ENCODE measurements at regions not wholly inside any gene's neighbourhood (a gene's known extent, or its start where the extent isn't known, plus 50 kb on each side); places are given as distances from the start of the nearest gene placed in this dataset.

GRCh38 chr10:131617113-131617858 is 283.5 kb upstream of the PPP2R2D start:
- H3K36me3 Mint-ChIP-seq (ENCODE audit: low read depth), result no peaks in the 10 kb centered on the region
- peaks cover 2% of the 10 kb centered on the region for H3K27me3 Mint-ChIP-seq
- no peak overlapping the region for H3K4me3 Mint-ChIP-seq
- no peak overlapping the region for H3K27ac Mint-ChIP-seq
- intact Hi-C loops (cut with micrococcal nuclease), result no loop called here
- H3K4me1 Mint-ChIP-seq (ENCODE audit: low read depth), result no peaks in the 10 kb centered on the region
- no peaks in the 10 kb centered on the region for H3K9me3 Mint-ChIP-seq

GRCh38 chr10:131618587-131619267 is 282.1 kb upstream of the PPP2R2D start:
- Mint-ChIP-seq H3K36me3 (ENCODE audit: low read depth) (no peaks in the 10 kb centered on the region), H3K27me3 (peaks cover 2% of the 10 kb centered on the region)
- intact Hi-C loops (cut with micrococcal nuclease), result no loop called here

DNA sequence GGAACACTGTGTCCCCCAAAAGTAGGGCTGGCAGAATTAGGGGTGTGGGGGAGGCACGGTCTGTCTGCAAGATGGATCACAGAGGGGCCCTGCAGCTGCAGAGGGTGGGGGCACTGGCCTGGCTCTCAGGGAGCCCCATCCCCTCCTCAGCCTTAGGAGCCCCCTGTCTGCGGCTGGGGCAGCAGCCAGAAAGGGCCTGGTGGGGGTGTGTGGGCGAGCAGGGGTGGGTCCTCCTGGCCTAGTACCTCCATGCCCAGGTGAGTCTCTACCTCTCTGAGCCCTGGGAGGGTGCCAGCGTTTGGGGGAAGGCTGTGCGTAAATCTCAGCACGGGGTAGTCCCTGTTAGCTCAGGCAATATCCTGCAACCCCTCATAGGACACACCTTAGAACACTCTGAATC is 280.5 kb upstream of the PPP2R2D start:
- H3K36me3 Mint-ChIP-seq (ENCODE audit: low read depth), result no peaks in the 10 kb centered on the region
- no peaks in the 10 kb centered on the region for H3K4me1 Mint-ChIP-seq (ENCODE audit: low read depth)
- no peaks in the 10 kb centered on the region for H3K27me3 Mint-ChIP-seq
- intact Hi-C loops (cut with micrococcal nuclease), result no loop called here
- peaks cover 4% of the 10 kb centered on the region for H3K9me3 Mint-ChIP-seq
- H3K27ac Mint-ChIP-seq, result no peak overlapping the region
- no peak overlapping the region for H3K4me3 Mint-ChIP-seq

More at GRCh38 chr10:131618587-131619267, 282.1 kb upstream of the PPP2R2D start:
- Mint-ChIP-seq H3K9me3 (no peaks in the 10 kb centered on the region), H3K27ac (no peak overlapping the region), H3K4me1 (ENCODE audit: low read depth) (no peaks in the 10 kb centered on the region), H3K4me3 (no peak overlapping the region)

GRCh38 chr10:131620904-131621303 is 279.9 kb upstream of the PPP2R2D start:
- no peak overlapping the region for H3K4me3 Mint-ChIP-seq
- H3K27ac Mint-ChIP-seq, result no peak overlapping the region
- intact Hi-C loops (cut with micrococcal nuclease), result no loop called here
- H3K4me1 Mint-ChIP-seq (ENCODE audit: low read depth), result no peaks in the 10 kb centered on the region
- H3K9me3 Mint-ChIP-seq, result peaks cover 6% of the 10 kb centered on the region
- H3K27me3 Mint-ChIP-seq, result no peaks in the 10 kb centered on the region
- no peaks in the 10 kb centered on the region for H3K36me3 Mint-ChIP-seq (ENCODE audit: low read depth)

- no peaks in the 10 kb centered on the region for H3K4me1 Mint-ChIP-seq (ENCODE audit: low read depth)
- H3K4me3 Mint-ChIP-seq, result no peak overlapping the region
- intact Hi-C loops (cut with micrococcal nuclease), result no loop called here
- H3K27me3 Mint-ChIP-seq, result no peaks in the 10 kb centered on the region
- H3K36me3 Mint-ChIP-seq (ENCODE audit: low read depth), result no peaks in the 10 kb centered on the region
- H3K9me3 Mint-ChIP-seq, result peaks cover 7% of the 10 kb centered on the region
- no peak overlapping the region for H3K27ac Mint-ChIP-seq
Measured at GRCh38 chr10:131621784-131622624, 278.8 kb upstream of the PPP2R2D start.

- peaks cover 18% of the 10 kb centered on the region for H3K9me3 Mint-ChIP-seq
- H3K4me1 Mint-ChIP-seq (ENCODE audit: low read depth), result no peaks in the 10 kb centered on the region
- intact Hi-C loops (cut with micrococcal nuclease), result no loop called here
Measured at GRCh38 chr10:131625041-131625440, 275.8 kb upstream of the PPP2R2D start.

GRCh38 chr10:131626274-131626673 is 274.5 kb upstream of the PPP2R2D start:
- H3K27ac Mint-ChIP-seq, result no peak overlapping the region
- no peaks in the 10 kb centered on the region for H3K36me3 Mint-ChIP-seq (ENCODE audit: low read depth)
- H3K4me1 Mint-ChIP-seq (ENCODE audit: low read depth), result no peaks in the 10 kb centered on the region
- H3K9me3 Mint-ChIP-seq, result peaks cover 18% of the 10 kb centered on the region
- no peaks in the 10 kb centered on the region for H3K27me3 Mint-ChIP-seq
- intact Hi-C loops (cut with micrococcal nuclease), result no loop called here
- no peak overlapping the region for H3K4me3 Mint-ChIP-seq

More at GRCh38 chr10:131625041-131625440, 275.8 kb upstream of the PPP2R2D start:
- no peaks in the 10 kb centered on the region for H3K27me3 Mint-ChIP-seq
- H3K27ac Mint-ChIP-seq, result no peak overlapping the region
- no peak overlapping the region for H3K4me3 Mint-ChIP-seq
- H3K36me3 Mint-ChIP-seq (ENCODE audit: low read depth), result no peaks in the 10 kb centered on the region

GRCh38 chr10:131629026-131629770 is 271.6 kb upstream of the PPP2R2D start:
- Mint-ChIP-seq H3K4me1 (ENCODE audit: low read depth) (no peaks in the 10 kb centered on the region), H3K4me3 (no peak overlapping the region), H3K27me3 (peaks cover 1% of the 10 kb centered on the region), H3K27ac (no peak overlapping the region), H3K9me3 (peaks cover 18% of the 10 kb centered on the region), H3K36me3 (ENCODE audit: low read depth) (no peaks in the 10 kb centered on the region)
- intact Hi-C loops (cut with micrococcal nuclease), result no loop called here

GRCh38 chr10:131630772-131631258 is 270.0 kb upstream of the PPP2R2D start:
- intact Hi-C loops (cut with micrococcal nuclease), result no loop called here
- no peak overlapping the region for H3K27ac Mint-ChIP-seq
- peaks cover 12% of the 10 kb centered on the region for H3K9me3 Mint-ChIP-seq
- H3K27me3 Mint-ChIP-seq, result peaks cover 1% of the 10 kb centered on the region
- no peak overlapping the region for H3K4me3 Mint-ChIP-seq
- H3K4me1 Mint-ChIP-seq (ENCODE audit: low read depth), result no peaks in the 10 kb centered on the region
- H3K36me3 Mint-ChIP-seq (ENCODE audit: low read depth), result no peaks in the 10 kb centered on the region

- H3K4me3 Mint-ChIP-seq, result no peak overlapping the region
- no peak overlapping the region for H3K27ac Mint-ChIP-seq
- no peaks in the 10 kb centered on the region for H3K36me3 Mint-ChIP-seq (ENCODE audit: low read depth)
- H3K9me3 Mint-ChIP-seq, result peaks cover 12% of the 10 kb centered on the region
- peaks cover 1% of the 10 kb centered on the region for H3K27me3 Mint-ChIP-seq
- intact Hi-C loops (cut with micrococcal nuclease), result no loop called here
- H3K4me1 Mint-ChIP-seq (ENCODE audit: low read depth), result no peaks in the 10 kb centered on the region
Measured at GRCh38 chr10:131631619-131632018, 269.2 kb upstream of the PPP2R2D start.

DNA sequence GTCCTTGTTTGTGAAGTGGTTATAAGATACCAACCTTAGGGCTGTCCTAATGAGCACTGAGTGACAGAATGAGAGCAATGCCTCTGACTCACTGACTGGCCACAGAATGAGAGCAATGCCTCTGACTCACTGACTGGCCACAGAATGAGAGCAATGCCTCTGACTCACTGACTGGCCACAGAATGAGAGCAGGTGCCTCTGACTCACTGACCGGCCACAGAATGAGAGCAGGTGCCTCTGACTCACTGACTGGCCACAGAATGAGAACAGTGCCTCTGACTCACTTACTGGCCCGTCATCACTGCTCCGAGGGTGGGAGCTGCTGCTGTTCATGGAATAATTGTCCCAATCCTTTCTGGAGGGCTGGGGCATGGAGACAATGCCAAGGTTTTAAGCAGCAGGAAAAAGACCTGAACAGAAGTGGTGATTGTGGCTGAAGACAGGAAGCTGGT is 265.2 kb upstream of the PPP2R2D start:
- H3K27me3 Mint-ChIP-seq, result peaks cover 1% of the 10 kb centered on the region
- no peaks in the 10 kb centered on the region for H3K4me1 Mint-ChIP-seq (ENCODE audit: low read depth)
- peaks cover 10% of the 10 kb centered on the region for H3K9me3 Mint-ChIP-seq
- intact Hi-C loops (cut with micrococcal nuclease), result no loop called here
- H3K4me3 Mint-ChIP-seq, result no peak overlapping the region
- no peak overlapping the region for H3K27ac Mint-ChIP-seq
- H3K36me3 Mint-ChIP-seq (ENCODE audit: low read depth), result no peaks in the 10 kb centered on the region

DNA sequence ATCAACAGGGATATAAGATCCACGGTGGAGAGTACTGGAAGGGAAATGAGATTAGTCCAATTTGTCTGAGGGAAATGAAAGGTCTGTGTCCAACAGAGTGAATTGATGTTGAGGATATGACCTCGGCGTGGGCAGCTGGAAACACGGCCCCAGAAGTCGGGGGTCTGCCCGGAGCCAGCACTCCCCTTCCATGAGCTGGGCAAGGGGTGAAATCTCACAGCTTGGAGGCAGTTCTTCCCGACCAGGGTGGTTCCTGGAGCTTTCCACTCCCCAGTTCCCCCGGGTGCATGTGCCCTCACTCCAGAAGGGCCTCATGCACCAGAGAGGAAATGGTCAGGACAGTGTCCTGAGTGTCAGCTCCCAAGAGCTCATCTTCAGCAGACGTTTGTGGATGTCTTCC is 264.7 kb upstream of the PPP2R2D start:
- no peaks in the 10 kb centered on the region for H3K36me3 Mint-ChIP-seq (ENCODE audit: low read depth)
- peaks cover 1% of the 10 kb centered on the region for H3K27me3 Mint-ChIP-seq
- H3K4me1 Mint-ChIP-seq (ENCODE audit: low read depth), result no peaks in the 10 kb centered on the region
- no peak overlapping the region for H3K27ac Mint-ChIP-seq
- peaks cover 10% of the 10 kb centered on the region for H3K9me3 Mint-ChIP-seq
- no peak overlapping the region for H3K4me3 Mint-ChIP-seq
- intact Hi-C loops (cut with micrococcal nuclease), result no loop called here

All from dendritic cell treated with granulocyte-macrophage colony-stimulating factor and Interleukin-4, amounts not matched to agents 40 ng/mL and 50 ng/mL, for 4 days (primary cell).